NCI-H128 (cell line): ENCODE measurements at regions not wholly inside any gene's neighbourhood (a gene's known extent, or its start where the extent isn't known, plus 50 kb on each side); places are given as distances from the start of the nearest gene placed in this dataset.

Experiments used
- DNase-seq: peaks from one replicate; lab custom pipeline; 2025; ENCODE audit not compliant: unreplicated experiment; lab: John Stamatoyannopoulos, UW

DNA sequence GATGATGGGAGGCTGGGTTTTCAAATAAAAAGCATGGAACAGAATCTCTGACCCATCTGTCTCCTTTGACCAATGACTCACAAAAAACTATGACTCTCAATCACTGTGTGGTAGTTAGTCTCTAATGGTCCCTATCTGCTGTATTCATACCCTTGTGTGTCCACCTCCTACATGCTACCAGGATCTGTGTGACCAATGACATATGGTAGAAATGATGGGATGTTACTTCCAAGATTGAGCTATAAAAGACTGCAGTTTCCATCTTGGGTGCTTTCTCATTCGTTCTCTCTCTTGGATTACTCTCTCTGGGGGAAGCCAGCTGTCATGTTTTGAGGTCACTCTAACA lies 144.7 kb upstream of the BTG1 start:
- no peak for DNase-seq

DNA sequence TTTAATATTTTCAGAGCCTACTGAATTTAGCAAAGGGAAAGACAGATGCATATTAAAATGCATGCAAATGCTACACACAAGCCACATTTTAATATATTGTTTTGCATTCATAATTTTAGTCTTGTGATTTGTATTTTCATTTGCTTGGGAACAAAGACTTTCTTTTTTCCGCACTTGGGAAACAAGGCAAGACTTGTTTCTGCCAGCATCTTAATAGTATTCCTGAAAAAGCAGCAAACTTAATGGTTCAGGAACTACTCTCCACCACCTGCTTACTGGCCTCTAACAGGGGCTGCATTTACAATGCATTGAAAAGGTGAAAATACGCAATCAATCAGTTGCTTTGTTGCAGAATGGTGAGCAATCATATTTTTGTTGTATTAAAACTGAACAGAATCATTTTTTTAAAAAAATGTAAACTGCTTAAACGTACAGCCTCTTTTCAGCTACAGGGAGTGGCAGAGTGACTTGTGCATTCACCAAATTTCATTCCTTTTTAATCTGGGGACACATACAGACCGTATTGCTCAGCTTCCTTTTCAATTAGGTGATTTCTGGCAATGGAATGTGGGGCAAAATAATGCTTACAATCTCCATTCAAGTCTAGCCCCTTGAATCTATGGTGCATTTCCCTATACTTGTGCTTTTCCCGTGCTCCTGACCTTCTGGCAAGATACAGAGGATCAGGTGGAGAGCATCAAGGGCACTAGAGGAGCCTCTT lies 144.1 kb upstream of the BTG1 start:
- DNase-seq = no peak

DNA sequence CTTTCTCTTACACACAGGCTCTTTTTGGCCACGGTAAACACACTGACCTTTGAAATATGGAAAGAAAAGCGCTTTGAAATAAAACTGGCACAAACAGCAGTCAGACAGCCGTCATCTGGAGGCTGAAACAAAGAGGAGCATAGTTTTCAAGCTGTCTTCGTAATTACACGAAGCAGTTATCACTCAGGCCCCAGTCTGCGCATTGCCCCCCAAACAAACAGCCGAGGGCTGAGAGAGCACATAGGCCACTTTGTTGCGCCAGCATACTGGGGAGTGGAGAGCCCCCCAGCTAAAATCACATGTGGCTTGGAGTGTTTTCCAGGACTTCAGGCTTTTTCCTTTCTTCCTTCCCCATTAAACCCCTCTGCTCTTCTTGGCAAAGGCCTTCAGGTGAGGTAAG lies 142.9 kb upstream of the BTG1 start:
- DNase-seq = no peak

DNA sequence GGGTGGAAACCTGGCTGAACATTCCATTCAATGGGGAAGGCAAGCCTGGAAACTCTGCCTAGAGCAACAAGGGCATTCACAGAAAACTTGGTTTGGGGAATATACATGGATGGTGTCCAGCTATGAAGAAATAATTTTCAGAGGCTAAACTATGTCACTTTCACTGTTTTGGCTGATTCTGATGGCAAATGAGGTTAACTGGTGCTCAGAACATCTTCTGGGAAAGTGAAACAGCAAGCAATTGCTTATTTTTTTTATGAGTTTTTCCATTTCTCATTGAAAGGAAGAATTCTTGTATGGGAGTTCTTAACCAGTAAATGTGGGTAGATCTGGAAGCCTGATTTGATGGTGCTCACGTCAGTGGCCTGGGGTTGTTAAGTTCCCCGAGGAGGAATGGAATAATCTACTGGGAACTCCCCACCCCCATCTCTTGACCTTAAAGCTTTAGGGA lies 132.8 kb upstream of the BTG1 start:
- no peak for DNase-seq

GRCh38 chr12:92277795-92278194 lies 132.1 kb upstream of the BTG1 start:
- DNase-seq = no peak

GRCh38 chr12:92276276-92276675 lies 130.6 kb upstream of the BTG1 start:
- DNase-seq = no peak

GRCh38 chr12:92275443-92276154 lies 130.0 kb upstream of the BTG1 start:
- DNase-seq = no peak

DNA sequence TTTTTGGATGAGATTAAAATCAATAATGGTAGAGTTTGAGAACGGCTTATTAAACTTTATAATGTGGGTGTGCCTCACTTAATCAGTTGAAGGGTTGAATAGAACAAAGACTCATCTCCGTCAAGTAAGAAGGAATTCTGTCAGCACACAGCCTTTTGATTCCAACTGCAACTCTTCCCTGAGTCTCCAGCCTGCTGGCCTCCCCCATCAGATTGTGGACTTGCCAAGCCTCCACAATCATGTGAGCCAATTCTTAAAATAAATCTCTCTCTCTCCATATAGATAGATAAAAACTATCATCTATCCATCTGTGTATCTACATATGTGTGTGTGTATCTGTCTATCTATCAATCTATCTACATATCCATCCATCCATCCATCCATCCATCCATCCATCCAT lies 127.4 kb upstream of the BTG1 start:
- no peak for DNase-seq

DNA sequence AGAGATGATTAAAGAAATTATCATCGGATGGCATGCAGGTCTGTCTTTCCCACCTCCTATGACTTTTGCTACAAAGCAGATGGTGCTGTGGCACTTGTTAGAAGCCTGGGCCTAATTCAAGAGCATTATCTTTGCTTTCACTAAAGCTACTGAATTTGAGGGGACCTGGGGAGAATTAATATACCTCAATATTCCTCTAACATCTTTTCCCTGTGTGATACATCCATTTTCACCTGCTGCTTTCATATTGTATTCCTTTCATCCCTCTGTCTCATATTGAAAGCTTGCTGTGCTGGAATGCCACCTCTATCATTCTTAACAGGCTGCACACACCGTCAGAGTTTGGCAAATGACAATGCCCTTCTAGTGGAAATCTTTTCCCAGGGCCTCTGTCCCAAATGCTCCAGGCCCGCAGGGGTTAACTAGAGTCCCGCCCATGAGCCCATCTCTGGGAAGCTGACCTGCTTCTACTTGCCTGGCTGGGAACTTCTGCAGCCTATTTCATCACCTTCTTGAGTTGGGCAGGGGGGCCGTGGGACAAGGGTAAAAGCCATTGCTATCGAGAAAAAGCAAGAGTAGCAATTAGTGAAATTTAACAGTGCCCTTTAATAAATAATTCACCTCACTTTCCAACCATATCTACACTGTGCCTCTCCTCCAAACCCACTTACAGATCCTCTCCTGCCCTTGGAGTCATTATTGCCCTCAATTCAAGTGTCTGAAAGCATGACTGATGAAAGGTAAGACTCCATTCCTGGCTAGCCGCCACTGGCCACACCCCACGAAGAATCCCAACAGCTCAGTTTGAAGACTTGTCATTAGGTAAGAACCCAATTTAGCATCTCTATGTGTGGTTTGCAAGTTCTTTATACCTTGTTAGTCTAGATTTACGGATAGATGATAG lies 126.7 kb upstream of the BTG1 start:
- no peak for DNase-seq

DNA sequence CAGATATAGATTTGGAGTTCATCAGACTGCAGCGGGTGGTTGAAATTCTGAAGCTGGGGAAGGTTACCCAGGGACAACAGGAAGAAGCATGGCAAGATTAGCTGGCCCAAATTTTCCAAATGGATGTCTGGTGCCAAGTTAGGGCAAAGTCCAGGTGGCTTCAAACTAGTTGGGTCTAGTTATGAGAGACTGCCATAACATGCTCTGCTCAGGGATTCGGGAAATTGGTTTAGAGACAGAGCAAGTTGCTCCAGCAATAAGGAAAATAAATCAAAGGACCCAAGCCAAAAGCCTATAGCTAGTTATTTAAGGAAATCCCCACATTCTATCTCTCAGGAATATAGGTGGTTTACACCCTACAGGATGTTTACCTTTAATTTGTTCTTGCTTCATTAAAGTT lies 125.7 kb upstream of the BTG1 start:
- DNase-seq = no peak

- DNase-seq = no peak
Observed at GRCh38 chr12:92270521-92270920, 124.9 kb upstream of the BTG1 start.

DNA sequence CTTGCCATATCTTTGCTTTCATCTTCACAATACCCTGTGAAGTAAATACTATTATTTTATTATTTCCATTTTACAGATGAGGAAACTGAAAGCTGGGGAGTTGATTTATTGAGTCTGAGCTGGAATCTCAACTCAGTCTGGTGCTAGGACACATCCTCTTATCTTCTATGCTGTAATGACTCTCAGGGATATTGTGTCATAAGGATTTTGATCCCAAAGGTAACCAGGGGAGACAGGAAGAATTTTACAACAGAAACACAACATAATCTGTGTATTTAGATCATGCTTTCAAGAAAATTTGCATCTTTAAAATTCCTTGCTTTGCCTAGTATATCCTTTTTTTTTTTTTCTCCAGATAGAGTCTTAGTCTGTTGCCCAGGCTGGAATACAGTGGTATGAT lies 123.3 kb upstream of the BTG1 start:
- DNase-seq = no peak

DNA sequence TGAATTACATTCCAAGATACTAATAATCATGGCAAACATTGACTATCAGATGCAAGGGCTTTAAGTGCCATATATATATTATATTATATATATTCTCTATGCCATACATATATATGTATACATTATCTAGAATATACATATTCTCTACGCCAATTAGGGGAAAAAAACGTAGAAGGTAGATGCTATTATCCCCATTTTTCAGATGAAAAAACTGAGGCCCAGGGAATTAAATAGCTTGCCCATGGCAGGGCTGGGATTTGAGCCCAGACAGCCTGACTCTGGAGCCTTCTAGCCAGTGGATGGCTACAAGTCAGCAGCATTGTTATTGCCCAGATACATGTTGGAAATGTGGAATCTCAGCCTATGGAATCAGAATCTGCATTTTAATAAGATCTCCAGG lies 116.0 kb upstream of the BTG1 start:
- DNase-seq = no peak

DNA sequence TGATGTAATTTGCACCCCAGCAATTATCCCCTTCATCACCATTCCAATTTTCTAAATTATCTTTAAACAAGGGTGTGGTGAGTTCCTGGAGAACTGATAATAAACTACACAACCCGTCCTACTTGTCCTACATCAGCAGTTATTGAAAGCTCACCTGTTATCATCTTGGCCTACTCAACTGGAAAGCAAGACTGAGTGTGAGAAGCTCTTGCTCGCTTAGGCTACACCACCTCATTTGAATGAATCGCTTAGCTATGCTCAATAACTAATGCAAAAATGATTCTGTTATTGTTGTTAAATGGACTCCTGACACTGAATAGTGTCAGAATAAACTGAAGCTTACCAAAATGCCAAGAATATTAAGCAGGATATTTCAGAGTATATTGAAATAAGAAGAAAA lies 115.4 kb upstream of the BTG1 start:
- no peak for DNase-seq

DNA sequence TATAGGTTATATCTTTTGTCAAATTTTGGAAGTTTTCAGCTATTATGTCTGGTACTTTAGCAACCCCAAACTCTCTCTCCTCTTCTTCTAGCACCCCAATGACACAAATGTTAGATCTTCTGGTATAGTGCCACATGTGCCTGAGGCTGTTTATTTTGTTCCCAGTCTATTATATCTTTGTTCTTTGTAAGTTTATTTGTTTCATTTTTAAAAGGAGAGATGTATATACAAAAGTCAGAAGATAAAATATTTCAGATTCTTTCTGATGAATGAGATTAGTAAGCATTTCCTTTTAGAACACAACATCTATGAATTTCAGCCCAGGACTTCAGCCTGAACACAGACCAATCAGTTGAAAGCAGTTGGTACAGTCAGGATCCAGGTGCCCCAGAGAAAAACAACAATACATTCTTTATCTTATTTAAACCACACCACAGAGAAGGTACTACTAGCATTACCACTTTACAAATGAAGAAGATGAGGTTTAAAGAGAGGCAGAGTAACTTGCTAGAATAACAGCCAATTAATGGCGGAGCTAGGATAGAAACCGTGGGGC lies 114.1 kb upstream of the BTG1 start:
- DNase-seq = no peak

- no peak for DNase-seq
Observed at GRCh38 chr12:92259291-92259690, 113.6 kb upstream of the BTG1 start.

GRCh38 chr12:92257261-92257660 lies 111.6 kb upstream of the BTG1 start:
- DNase-seq = no peak

DNA sequence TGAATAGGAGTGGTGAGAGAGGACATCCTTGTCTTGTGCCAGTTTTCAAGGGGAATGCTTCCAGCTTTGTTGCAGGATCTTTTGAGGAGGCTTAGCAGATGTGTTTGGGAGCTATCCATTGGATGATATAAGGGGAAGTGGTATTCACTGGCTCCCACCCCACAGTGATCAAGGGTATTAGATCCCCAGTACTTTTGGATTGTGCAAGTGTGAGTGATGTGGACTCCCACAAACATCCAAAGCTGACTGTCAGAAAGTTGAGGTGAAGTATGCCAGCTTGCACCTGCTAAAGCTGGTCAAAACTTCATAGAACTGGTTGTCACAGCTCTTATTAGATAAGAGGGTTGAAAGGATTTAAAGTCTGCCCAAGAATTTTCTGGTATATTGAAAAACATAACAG lies 110.1 kb upstream of the BTG1 start:
- DNase-seq = no peak

GRCh38 chr12:92253301-92253700 lies 107.7 kb upstream of the BTG1 start:
- no peak for DNase-seq

GRCh38 chr12:92248977-92249376 lies 103.3 kb upstream of the BTG1 start:
- DNase-seq = no peak

DNA sequence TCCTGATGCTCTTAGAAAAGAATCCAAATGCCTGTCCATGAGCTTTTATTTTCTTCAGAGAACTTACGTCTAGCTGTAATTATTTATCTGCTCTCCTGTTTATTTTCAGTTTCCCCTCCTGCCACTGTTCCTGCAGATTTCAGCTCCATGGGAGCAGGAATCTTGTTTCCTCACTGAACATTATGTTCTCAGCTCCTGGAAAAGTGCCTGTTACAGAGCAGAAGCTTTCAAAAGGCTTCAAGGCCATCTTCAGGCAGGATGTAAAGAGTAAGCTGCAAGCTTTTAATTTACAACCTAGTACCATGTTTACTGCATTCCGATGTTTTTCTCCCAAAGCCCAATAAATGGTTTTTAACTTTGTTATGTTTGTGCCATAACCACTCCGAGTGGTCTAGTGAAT lies 98.4 kb upstream of the BTG1 start:
- DNase-seq = no peak

DNA sequence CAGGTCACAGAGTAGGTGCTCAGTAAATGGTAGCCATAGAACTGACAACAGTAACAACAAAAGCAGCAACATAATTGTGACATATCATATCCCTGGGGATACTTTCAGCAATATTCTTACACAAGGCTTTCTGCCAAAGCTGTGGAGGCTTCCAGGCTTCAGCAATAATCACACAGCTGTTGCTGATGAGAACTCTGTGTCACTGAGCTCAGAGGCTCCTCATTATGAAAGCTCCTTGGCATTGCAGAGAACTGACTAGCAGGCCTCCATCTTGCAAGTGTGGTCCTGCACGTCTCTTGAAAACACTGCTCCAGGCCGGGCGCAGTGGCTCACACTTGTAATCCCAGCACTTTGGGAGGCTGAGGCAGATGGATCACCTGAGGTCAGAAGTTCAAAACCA lies 97.3 kb upstream of the BTG1 start:
- no peak for DNase-seq
